AG20443 (cell line): ENCODE measurements at regions not wholly inside any gene's neighbourhood (a gene's known extent, or its start where the extent isn't known, plus 50 kb on each side); places are given as distances from the start of the nearest gene placed in this dataset.

Source experiments
- DNase-seq: peaks from one replicate; pipeline ENCODE4 v3.0.0; 2012; ENCODE audit warnings: low spot score, mixed read lengths

DNA sequence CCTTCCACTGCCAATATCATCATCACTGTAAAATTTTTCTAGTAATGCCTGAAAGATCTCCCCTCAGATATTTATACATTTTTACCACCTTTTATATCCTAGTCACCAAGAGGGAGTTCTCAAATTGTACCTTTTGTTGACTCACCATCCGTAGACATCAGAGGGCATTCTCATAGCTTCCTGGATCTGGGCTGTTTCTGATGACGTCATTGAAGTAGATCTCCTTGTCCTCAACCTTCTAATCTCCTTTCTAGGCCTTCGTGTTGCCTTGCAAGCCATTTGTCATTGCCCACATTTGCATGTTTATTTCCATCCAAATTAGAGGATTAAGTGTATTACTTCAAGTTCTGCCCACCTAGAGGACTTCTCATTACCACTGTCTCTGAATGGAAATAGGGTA, 193.4 kb upstream of the NRXN1 start:
- no peak for DNase-seq

GRCh38 chr2:51224790-51225189, 192.9 kb upstream of the NRXN1 start:
- no peak for DNase-seq

DNA sequence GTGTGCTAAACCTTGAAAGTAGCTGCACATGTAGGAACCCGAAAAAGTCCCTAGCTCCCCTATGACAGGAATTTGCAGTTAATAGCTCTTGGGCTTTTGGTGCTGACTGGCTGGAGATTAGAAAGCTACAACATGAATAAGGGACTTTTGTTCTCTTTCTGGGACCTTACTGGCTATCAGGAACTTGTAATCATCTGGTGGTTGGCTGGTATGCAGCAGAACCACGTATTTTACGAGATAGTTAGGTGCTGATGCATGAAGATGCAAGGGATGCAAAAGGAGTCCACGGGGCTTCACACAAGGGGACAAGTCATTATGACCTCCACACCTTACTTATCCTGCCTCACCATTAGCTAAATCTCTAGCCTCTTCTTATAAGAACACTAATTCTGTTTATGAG, 190.2 kb upstream of the NRXN1 start:
- no peak for DNase-seq

- no peak for DNase-seq
Observed at GRCh38 chr2:51220606-51221005, 188.7 kb upstream of the NRXN1 start.

DNA sequence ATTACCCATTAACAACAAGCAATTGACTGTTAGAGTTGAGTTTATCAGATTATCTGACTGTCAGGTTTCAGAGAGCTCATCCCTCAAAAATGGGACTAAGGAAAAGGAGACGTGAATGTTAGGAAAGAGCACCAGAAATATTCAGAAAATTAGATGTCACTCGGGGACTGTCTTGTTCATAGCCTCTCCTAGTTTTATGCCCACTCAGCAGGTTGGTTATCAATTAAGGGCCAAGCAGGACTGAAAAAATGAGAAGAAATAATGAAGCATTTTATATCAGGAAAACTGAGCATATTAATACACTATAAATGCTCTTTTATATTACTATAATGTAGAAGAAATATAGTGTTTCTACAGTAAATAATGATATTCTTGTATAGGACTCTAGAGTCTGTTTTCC, 188.1 kb upstream of the NRXN1 start:
- no peak for DNase-seq

- no peak for DNase-seq
Observed at GRCh38 chr2:51219468-51219867, 187.5 kb upstream of the NRXN1 start.

- no peak for DNase-seq
Observed at GRCh38 chr2:51218047-51218446, 186.1 kb upstream of the NRXN1 start.

GRCh38 chr2:51213826-51214225, 181.9 kb upstream of the NRXN1 start:
- no peak for DNase-seq

DNA sequence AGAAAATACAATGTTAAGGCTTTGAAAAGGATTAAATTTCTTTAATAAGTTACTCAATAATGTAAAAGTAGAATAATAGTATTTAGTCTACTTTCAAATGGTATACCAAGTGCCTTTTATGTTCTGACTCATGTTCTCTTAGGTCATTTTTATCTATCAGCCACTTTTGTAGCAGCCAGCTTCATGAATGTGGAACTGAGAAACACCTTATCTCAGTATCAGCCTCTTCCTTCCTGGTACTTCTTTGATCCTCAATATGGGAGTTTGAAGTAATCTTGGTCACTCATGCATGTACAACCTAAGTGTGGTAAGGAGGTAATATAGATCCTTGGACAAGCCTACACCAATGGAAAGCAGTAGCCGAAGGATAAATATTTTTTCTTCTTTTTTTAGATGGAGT, 180.4 kb upstream of the NRXN1 start:
- no peak for DNase-seq

GRCh38 chr2:51208521-51208920, 176.6 kb upstream of the NRXN1 start:
- DNase-seq, result no peak

- DNase-seq, result no peak
Observed at GRCh38 chr2:51201295-51201694, 169.4 kb upstream of the NRXN1 start.

GRCh38 chr2:51194656-51195055, 162.7 kb upstream of the NRXN1 start:
- no peak for DNase-seq

GRCh38 chr2:51170273-51170672, 138.3 kb upstream of the NRXN1 start:
- DNase-seq, result no peak

GRCh38 chr2:51165534-51166260, 133.8 kb upstream of the NRXN1 start:
- no peak for DNase-seq

GRCh38 chr2:51158251-51158650, 126.3 kb upstream of the NRXN1 start:
- no peak for DNase-seq

DNA sequence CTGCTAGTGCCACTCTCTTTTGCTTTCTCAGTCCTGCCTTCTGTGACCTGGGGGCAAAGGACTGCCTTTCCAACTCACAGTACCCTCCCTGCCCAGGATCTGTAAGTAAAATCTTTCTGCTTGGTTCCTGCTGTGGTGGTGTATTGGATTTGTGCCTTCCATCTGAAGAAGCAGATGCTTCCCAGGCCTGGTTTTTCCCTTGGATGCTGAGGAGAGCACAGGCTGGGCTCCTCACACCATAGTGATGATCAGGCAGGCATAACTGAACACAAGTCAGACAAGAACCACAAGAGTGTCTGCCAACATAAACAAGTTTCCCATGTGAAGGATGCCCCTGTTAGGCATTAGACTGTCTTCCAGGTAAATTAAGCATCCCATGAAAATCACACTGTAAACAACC, 121.3 kb upstream of the NRXN1 start:
- no peak for DNase-seq

- no peak for DNase-seq
Observed at GRCh38 chr2:51151490-51152140, 119.7 kb upstream of the NRXN1 start.

DNA sequence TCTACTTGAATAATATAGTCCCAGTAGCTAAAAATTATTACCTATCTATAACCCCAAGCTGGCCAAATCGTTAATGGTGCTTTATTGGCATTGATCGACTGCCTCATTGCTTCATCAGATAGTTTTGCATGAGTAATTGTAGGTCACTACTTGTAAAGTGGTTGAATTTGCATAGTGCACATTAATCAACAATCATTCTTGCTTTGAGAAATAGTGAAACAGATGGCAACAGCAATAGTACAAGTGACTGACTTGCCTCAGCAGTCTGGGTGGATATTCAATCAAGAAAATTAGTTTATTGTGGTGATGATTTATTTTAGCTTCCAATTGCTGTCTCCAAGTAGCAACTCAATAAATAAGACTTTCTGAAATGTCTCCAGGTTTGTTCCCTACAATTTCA, 117.8 kb upstream of the NRXN1 start:
- no peak for DNase-seq

- no peak for DNase-seq
Observed at GRCh38 chr2:51145761-51146160, 113.8 kb upstream of the NRXN1 start.

GRCh38 chr2:51120754-51121280, 88.9 kb upstream of the NRXN1 start:
- no peak for DNase-seq

DNA sequence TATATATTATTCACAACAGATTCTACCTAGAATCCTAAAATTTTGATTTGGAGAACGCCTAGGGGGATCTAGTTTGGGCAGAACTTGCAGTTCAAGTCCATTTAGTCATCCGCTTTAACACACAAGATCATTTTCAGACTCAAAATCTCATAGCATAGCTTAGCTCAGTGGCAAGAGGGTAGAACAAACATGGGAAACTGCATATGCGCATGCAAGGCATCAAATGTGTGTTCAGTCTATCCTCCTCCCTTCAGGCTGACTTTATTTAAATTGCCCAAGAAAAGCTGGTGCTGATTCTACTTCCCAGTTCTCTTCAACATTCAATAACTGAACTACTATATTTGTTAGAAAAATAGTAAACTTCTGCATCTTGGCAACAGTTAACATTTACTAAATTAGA, 79.6 kb upstream of the NRXN1 start:
- no peak for DNase-seq

DNA sequence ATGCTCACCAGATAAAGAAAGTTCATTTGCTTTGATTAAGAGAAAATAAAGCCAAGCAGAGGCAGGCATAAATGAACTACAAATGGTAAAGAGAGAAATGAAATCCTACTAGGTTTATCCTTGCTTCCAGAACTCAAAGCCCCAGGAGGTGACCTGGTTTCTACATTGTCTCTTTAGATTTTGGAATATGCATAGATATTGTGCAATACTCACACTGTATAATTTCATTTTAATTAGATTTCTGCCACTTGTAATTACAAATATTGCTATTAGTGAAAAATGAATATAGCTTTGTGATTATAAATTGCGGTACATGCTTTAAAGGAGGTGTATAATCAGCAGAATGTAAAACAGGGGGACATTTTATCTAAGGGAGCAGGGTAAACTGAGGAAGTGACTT, 76.9 kb upstream of the NRXN1 start:
- DNase-seq, result no peak

DNA sequence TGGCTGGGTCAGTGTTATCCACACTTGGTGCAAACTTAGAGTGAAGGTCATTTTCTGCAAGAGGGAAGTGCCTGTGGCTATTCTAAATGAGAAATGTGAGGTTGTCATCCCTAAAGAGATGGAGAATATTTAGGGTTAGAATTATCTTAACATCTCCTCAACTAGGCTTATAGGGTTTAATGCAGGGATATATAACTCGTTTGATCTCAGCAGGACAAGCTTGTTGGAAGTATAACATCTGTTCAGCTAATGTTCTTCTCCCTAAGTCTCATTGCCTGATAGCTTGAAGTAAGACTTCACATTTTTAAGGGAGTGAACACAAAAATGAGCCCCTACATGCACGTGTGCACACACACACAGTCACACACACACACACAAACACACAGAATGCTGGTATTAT, 75.9 kb upstream of the NRXN1 start:
- no peak for DNase-seq

GRCh38 chr2:51105811-51106210, 73.9 kb upstream of the NRXN1 start:
- no peak for DNase-seq
